ENCODE measurements at regions not wholly inside any gene's neighbourhood (a gene's known extent, or its start where the extent isn't known, plus 50 kb on each side); places are given as distances from the start of the nearest gene placed in this dataset.

DNA sequence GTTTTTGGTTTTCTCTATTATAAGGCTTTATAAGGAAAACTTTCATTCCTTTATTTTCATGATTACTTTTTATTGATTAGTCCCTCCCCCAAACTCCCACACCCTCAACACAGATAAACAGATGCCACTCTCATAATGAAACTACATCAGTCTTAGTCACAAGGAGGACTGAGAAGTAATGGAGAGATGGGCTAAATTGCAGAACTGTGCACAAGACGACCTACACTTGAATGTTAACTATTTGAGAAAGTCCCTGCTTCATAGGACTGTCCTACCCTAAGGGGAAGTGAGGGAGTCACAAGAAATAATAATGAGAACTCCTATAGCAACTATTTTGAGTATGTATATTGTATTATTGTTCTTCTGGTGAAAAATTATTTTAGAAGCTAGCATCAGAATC lies 360.8 kb downstream of the RBM43 start:
- no peak overlapping the region for H3K4me3 ChIP-seq
- no peaks in the 10 kb centered on the region for H3K36me3 ChIP-seq
- H4K20me1 ChIP-seq (ENCODE audit: low read depth), result no peaks in the 10 kb centered on the region
- no peak for TF ChIP-seq EZH2 (IDR thresholded peaks at IDR 0.05)
- TF ChIP-seq EZH2phosphoT487 (IDR thresholded peaks at IDR 0.05), result no peak
- TF ChIP-seq, protein P1, sequence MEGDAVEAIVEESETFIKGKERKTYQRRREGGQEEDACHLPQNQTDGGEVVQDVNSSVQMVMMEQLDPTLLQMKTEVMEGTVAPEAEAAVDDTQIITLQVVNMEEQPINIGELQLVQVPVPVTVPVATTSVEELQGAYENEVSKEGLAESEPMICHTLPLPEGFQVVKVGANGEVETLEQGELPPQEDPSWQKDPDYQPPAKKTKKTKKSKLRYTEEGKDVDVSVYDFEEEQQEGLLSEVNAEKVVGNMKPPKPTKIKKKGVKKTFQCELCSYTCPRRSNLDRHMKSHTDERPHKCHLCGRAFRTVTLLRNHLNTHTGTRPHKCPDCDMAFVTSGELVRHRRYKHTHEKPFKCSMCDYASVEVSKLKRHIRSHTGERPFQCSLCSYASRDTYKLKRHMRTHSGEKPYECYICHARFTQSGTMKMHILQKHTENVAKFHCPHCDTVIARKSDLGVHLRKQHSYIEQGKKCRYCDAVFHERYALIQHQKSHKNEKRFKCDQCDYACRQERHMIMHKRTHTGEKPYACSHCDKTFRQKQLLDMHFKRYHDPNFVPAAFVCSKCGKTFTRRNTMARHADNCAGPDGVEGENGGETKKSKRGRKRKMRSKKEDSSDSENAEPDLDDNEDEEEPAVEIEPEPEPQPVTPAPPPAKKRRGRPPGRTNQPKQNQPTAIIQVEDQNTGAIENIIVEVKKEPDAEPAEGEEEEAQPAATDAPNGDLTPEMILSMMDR (IDR thresholded peaks at IDR 0.05), result no peak
- no peak overlapping the region for H2AFZ ChIP-seq (replicated peaks)
- H3K4me2 ChIP-seq, result no peak overlapping the region
- no peak overlapping the region for H3K27ac Mint-ChIP-seq
- no peak overlapping the region for H3K27ac ChIP-seq
- no peak overlapping the region for H3K9ac ChIP-seq
- peaks cover 5% of the 10 kb centered on the region for H3K27me3 Mint-ChIP-seq (ENCODE audit: insufficient read depth, low read depth)
- H3K27me3 ChIP-seq, result no peaks in the 10 kb centered on the region
- H3K79me2 ChIP-seq (ENCODE audit: low read depth), result no peaks in the 10 kb centered on the region
- no peaks in the 10 kb centered on the region for H3K9me3 ChIP-seq (ENCODE audit: low read depth)
- no peaks in the 10 kb centered on the region for H3K4me1 Mint-ChIP-seq
- H3K9me3 Mint-ChIP-seq, result peaks cover 18% of the 10 kb centered on the region
- DNase-seq (ENCODE audit: low spot score), result no peak
- no peaks in the 10 kb centered on the region for H3F3A ChIP-seq (ENCODE audit: low read depth)
- no peak overlapping the region for H3K4me3 Mint-ChIP-seq
- H3K4me1 ChIP-seq, result no peaks in the 10 kb centered on the region
- H3K36me3 Mint-ChIP-seq, result peaks cover 4% of the 10 kb centered on the region

DNA sequence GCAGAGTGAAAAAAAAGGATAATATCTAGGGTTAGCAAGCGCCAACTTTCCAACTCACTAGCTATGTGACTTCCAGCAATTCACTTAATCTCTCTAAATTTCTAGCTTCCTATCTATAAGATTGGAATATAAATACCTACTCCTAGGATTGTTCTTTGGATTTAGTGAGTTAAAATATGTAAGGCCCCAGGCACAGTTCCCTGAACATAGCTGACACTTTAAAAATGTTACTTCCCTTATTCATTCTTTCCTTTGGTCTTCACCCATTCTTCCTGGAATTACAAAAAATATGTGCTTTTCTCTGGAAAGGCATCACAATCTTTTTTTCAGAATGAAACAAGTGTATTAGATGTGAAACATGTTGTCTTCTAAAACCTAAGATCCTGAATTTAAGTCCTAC lies 365.7 kb downstream of the RBM43 start:
- Histone ChIP-seq H3K27ac (no peak overlapping the region), H3K4me3 (no peak overlapping the region), H3F3A (ENCODE audit: low read depth) (no peaks in the 10 kb centered on the region), H2AFZ (replicated peaks) (no peak overlapping the region), H3K36me3 (no peaks in the 10 kb centered on the region), H3K9me3 (ENCODE audit: low read depth) (no peaks in the 10 kb centered on the region), H3K4me1 (no peaks in the 10 kb centered on the region), H3K4me2 (no peak overlapping the region), H3K79me2 (ENCODE audit: low read depth) (no peaks in the 10 kb centered on the region), H4K20me1 (ENCODE audit: low read depth) (no peaks in the 10 kb centered on the region), H3K27me3 (no peaks in the 10 kb centered on the region), H3K9ac (no peak overlapping the region)
- DNase-seq (ENCODE audit: low spot score), result no peak
- TF ChIP-seq EZH2 (IDR thresholded peaks at IDR 0.05) (no peak), EZH2phosphoT487 (IDR thresholded peaks at IDR 0.05) (no peak)
- TF ChIP-seq, protein P1 (IDR thresholded peaks at IDR 0.05), result no peak
- Mint-ChIP-seq H3K4me3 (no peak overlapping the region), H3K27ac (no peak overlapping the region), H3K27me3 (ENCODE audit: insufficient read depth, low read depth) (peaks cover 2% of the 10 kb centered on the region), H3K4me1 (no peaks in the 10 kb centered on the region), H3K9me3 (peaks cover 13% of the 10 kb centered on the region), H3K36me3 (peaks cover 2% of the 10 kb centered on the region)

DNA sequence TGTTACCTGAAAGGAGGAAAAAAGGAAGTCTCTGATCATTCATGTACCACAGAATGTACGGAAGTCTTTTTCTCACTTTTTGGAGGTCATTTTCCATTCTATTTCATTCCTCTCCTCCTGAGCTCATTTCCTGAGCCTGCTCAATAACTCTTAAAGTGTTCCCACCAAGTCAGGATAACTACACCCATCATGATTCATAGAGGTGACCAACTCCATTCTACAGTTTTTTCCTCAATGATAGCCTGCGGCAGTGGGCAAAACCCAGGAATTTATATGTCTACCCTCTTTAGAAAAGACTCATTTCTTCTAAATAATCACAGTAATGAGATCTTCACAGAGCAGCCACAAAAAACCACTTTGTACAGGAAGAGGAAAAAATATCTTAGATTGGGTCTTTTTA lies 372.5 kb downstream of the RBM43 start:
- no peak overlapping the region for H3K27ac ChIP-seq
- no peaks in the 10 kb centered on the region for H3K36me3 ChIP-seq
- no peak overlapping the region for H2AFZ ChIP-seq (replicated peaks)
- H3K36me3 Mint-ChIP-seq, result no peaks in the 10 kb centered on the region
- no peaks in the 10 kb centered on the region for H3F3A ChIP-seq (ENCODE audit: low read depth)
- H3K9me3 Mint-ChIP-seq, result no peaks in the 10 kb centered on the region
- H3K4me3 ChIP-seq, result no peak overlapping the region
- H3K9ac ChIP-seq, result no peak overlapping the region
- no peaks in the 10 kb centered on the region for H3K4me1 Mint-ChIP-seq
- H3K4me3 Mint-ChIP-seq, result no peak overlapping the region
- H3K27me3 ChIP-seq, result no peaks in the 10 kb centered on the region
- no peak for TF ChIP-seq EZH2phosphoT487 (IDR thresholded peaks at IDR 0.05)
- no peak for TF ChIP-seq EZH2 (IDR thresholded peaks at IDR 0.05)
- TF ChIP-seq, protein P1 (IDR thresholded peaks at IDR 0.05), result no peak
- no peaks in the 10 kb centered on the region for H3K27me3 Mint-ChIP-seq (ENCODE audit: insufficient read depth, low read depth)
- no peaks in the 10 kb centered on the region for H3K79me2 ChIP-seq (ENCODE audit: low read depth)
- H3K27ac Mint-ChIP-seq, result no peak overlapping the region
- no peaks in the 10 kb centered on the region for H3K4me1 ChIP-seq
- H3K9me3 ChIP-seq (ENCODE audit: low read depth), result no peaks in the 10 kb centered on the region
- no peak overlapping the region for H3K4me2 ChIP-seq
- H4K20me1 ChIP-seq (ENCODE audit: low read depth), result no peaks in the 10 kb centered on the region
- no peak for DNase-seq (ENCODE audit: low spot score)

DNA sequence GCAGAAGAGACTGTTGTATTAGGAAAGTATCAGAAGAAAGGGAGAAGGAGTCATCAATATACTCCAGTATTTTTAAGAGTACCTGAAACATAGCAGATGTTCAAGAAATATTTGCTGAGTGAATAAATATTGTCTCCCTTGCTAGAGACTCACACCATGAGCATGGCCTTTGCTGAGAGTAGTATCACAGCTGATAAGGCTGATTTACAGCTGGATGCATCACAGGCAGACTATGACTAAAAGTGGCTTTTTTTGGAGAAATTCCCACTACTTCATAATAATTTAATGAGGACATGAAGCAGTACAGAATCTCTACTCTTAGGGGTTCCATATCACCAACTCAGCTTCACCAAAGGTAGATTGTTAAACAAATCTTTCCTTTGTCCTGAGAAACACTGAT lies 373.3 kb downstream of the RBM43 start:
- H3K36me3 Mint-ChIP-seq, result no peaks in the 10 kb centered on the region
- H3K4me1 ChIP-seq, result no peaks in the 10 kb centered on the region
- H3K27ac Mint-ChIP-seq, result no peak overlapping the region
- no peaks in the 10 kb centered on the region for H3K4me1 Mint-ChIP-seq
- no peak overlapping the region for H3K4me3 ChIP-seq
- no peaks in the 10 kb centered on the region for H3F3A ChIP-seq (ENCODE audit: low read depth)
- H2AFZ ChIP-seq (replicated peaks), result no peak overlapping the region
- no peaks in the 10 kb centered on the region for H3K27me3 Mint-ChIP-seq (ENCODE audit: insufficient read depth, low read depth)
- no peaks in the 10 kb centered on the region for H3K9me3 ChIP-seq (ENCODE audit: low read depth)
- H3K36me3 ChIP-seq, result no peaks in the 10 kb centered on the region
- H4K20me1 ChIP-seq (ENCODE audit: low read depth), result no peaks in the 10 kb centered on the region
- H3K79me2 ChIP-seq (ENCODE audit: low read depth), result no peaks in the 10 kb centered on the region
- no peak overlapping the region for H3K27ac ChIP-seq
- DNase-seq (ENCODE audit: low spot score), result no peak
- H3K4me3 Mint-ChIP-seq, result no peak overlapping the region
- no peak overlapping the region for H3K9ac ChIP-seq
- no peaks in the 10 kb centered on the region for H3K9me3 Mint-ChIP-seq
- H3K4me2 ChIP-seq, result no peak overlapping the region
- TF ChIP-seq EZH2 (IDR thresholded peaks at IDR 0.05) (no peak), EZH2phosphoT487 (IDR thresholded peaks at IDR 0.05) (no peak)
- TF ChIP-seq, protein P1 (IDR thresholded peaks at IDR 0.05), result no peak
- no peaks in the 10 kb centered on the region for H3K27me3 ChIP-seq
